GM19438 (cell line): ENCODE measurements at regions not wholly inside any gene's neighbourhood (a gene's known extent, or its start where the extent isn't known, plus 50 kb on each side); places are given as distances from the start of the nearest gene placed in this dataset.
"Not testable (repeated sequence)": the region's sequence is repeated elsewhere in the genome, so short reads cannot be mapped to it uniquely, and the experiment has no call there.

Experiments used
- ATAC-seq: cut with Tn5 transposase; IDR thresholded peaks from one replicate; pipeline ENCODE4 v1.9.1; 2021; ENCODE audit warnings: low read depth; ENCODE audit not compliant: unreplicated experiment

DNA sequence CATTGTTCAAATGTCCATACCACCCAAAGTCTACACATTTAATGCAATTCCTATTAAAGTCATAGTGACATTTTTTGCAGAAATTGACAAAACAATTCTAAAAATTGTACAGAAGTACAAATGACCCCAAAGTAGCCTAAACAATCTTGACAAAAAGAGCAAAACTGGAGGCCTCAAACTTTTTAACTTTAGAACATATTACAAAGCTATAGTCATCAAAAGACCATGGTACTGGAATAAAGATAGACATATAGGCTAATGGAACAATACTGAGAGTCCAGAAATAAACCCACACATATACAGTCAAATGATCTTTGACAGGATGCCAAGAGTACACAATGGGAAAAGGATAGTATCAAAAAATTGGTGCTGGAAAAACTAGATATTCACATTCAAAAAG, 213.2 kb upstream of the SAMSN1 start:
- no peak for ATAC-seq

DNA sequence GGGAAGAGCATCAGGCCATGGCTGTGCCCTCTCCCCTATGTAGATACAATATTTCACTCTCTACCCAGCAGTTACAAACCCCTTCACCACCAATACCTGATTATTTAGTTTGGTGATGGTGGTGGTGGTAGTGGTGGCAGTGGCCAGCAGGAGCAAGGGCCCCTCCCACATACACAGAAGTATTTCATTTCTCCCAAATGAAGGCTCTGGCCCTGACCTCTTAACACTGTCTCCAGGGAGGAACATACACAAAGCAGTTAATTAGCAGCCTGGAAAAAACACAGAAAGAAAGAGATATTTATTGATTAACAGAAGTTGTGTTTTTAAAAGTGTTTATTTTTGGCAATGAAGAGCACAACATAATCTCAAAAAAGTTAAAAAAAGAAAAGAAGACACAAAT, 212.7 kb upstream of the SAMSN1 start:
- ATAC-seq = no peak

DNA sequence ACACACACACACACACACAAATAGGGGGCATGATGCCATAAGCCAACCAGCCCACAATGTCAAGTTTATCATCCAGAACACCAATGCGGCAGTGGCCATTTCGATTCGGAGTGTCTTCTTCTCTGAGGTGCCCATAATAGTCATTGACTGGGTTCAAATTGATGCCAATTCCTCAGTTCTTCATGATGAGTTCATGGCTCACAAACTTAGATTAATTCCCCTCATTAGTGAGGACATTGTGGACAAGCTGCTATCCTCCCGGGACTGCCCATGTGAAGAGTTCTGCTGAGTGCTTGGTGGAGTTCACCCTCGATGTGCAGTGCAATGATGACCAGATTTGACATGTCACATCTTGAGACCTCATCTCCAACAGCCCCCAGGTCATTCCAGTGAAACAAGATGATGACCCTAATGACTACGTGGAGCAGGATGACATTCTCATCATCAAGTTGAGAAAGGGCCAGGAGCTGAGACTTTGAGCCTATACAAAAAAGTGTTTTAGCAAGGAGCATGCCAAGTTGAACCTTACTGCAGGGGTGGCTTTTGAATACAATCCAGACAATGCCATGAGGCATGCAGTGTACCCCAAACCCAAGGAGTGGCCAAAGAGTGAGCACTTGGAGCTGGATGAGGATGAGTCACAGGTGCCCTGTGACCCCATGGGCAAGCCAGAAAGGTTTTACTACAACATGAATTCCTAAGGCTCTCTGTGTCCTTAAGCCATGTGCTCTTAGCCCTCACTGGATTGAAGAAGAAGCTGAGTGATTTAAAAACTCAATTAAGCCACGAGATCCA, 211.6 kb upstream of the SAMSN1 start:
- no peak for ATAC-seq

DNA sequence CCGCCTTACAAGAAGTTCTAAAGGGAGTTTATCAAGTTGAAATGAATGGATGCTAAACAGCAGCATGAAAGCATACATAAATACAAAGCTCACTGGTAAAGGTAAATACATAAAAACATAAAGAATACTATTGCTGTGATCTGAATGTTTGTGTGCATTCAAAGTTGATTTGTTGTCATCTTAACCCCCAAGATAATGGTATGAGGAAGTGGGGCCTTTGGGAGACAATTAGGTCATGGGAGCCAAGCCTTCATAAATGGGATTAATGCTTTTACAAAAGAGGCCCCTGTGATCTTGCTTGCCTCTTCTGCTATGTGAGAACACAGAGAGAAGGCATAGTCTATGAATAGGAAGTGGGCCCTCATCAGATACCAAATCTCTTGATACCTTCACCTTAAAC, 209.0 kb upstream of the SAMSN1 start:
- no peak for ATAC-seq

DNA sequence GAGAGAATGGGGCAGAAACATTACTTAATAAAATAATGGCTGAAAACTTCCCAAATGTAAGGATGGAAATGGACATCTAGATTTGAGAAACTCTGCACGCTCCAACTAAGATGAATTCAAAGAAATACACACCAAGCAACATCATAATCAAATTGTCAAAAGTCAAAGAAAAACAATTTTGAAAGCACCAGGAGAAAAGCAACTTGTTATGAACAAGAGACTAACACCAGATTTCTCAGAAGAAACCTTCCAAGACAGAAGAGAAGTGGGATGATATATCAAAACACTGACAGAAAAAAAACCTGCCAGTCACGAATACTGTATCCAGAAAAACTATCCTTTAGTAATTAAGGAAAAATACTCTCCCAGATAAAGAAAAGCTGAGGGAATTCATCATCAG, 208.6 kb upstream of the SAMSN1 start:
- ATAC-seq = no peak

DNA sequence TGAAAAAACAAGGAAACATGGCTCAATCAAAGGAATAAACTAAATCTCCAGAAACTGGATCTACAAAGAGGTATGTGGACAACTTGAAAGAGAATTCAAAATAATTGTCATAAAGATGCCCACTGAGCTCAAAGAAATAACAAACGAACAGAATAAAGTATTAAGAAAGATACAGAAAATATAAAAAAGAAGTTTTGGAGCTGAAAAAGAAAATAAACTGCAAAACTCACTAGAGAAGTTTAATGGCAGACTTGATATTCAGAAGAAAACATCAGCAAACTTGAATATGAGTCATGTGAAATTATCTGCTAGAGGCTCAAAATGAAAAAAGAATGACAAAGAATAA, 208.1 kb upstream of the SAMSN1 start:
- ATAC-seq = no peak

DNA sequence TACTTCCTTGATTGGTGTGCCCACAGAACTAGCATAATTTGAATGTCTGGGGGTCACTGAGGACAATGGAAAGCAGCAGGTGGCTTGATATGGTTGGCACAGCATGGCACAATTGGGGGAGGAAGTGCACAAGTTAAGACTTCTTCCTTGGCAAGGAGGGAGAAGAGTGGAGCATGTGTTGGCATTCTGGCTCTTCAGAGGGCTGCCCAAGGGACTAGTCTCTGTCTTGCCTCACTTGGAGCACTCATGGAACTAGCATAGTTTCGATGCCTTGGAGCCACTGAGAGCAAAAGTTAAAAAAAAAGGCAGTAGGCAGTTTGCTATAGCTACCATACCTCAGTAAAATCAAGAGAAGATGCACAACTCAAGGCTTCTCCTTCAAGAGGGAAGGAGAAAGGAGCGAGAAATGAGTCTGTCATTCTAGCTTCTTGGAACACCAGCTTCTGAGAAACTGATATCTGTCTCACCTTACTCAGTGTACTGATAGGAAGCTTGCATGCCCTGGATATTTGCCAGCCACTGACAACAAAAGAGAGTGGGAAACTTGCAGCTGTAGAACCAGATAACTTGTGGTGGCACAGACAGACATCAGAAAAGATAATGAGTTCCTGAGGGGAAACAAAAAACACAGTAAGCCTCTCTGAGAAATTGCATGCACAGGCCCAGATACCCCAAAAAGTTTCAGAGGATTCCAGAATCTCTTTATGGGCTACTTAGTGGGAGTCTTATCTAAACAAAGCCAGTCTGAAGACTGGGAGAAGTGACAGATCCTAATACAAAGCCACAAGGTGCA, 207.5 kb upstream of the SAMSN1 start:
- ATAC-seq = no peak

DNA sequence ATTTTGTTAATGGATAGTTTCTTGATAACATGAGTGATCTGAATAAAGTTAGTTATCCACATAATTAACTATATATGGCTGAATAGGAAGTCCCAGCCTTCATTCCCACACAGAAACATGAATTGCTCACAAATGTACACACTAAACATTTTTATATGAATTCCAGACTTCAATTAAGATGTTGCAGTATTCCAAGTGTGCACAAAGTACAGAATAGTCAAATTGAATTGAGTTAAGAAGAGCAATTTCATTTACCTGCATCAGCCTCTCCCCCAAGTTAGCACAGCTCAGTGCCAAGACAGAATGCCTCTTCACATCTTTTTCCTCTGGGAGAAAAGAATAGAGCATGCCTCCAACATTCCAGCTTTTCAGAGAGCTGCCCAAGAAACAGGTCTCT, 207.0 kb upstream of the SAMSN1 start:
- ATAC-seq = no peak

DNA sequence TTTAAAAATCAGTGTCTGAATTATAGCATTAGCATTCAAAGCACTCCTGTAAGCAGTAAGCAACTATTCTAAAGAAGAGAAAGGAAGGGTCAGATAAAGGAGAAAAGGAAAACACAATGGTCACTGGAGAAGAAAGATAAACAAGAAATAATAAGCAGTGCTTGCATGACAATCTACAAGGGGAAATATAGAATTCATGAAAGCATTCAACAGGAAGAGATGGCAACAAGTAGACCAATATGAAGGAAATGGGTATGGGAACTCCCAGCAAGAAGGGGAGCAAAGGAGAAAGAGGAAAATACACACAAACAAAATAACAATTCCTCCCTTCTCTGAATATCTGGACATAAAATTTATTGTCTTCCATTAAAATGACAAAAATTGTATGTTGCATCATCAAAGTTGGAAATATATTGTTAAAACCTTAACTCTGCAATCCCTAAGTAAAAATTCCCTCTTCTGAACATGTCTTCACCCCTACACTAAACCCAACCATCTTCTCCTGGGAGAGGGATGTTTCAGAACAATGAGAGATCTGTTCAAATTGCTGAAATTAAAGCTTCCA, 206.3 kb upstream of the SAMSN1 start:
- no peak for ATAC-seq

DNA sequence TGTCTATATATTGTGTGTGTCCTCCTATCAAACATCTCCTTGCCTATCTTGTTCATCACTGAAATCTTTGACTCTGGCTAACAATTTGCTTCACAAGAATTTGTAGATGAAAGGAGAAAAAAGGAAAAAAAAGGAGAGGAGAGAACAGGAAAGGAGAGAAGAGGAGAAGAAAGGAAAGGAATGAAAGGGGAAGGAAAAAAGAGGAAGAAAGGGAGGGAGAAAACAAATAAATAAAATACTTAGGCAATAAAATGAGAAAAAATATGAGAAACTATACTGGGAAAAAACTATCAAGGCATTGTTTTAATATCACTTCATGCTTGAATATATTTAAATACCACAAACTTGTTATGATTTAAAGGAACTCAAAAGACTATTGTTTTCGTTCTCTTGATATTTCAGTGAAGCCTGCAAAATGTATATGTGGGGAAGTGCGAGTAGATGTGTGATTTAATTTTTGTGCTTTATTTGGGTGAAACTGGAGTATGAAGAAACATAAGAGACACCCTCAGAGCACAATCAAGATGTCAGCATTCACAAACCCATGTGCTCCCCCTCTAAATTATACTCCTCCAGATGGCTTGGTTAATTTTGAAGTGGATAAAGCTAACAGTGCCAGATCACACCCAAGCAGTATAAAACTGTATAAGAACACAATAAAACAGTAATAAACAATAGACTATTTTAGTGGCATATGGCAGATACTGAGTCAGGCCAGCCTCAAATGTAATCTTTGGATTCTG, 205.7 kb upstream of the SAMSN1 start:
- no peak for ATAC-seq

DNA sequence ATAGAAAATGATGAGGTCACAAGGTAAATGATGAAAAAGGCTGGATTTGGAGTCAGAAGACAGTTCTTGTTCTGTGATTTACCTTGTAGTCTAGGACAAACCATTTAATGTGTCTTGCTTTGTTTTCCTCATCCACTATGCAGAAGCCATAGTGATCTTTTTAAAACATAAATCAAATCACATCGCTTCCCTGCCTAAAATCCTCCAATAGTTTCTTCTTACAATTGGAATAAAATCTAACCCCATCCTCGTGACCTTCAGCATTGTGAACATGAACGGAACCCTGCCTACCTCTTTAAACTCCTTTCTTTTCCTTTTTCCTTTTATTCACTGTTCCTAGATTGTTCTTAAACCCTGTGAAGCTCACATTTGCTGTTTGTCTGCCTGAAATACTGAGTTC, 204.9 kb upstream of the SAMSN1 start:
- ATAC-seq = no peak

DNA sequence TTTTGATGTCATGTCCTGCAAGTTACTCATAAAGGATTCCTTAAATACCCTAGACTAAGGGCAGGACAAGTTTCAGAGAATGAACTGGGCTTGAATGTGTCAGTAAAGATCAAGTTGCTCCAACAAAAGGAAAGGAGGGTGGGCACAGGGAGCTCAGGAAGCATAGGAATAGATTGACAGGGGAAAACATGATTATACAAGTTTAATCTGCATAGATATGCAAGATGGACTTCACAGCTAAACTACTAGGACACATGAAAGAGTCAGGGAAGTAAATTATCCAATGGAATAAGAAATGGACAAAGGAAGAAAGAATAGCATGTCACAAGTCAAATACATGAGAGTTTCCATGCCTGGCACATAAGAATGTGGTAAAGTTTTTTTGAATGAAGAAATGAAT, 203.9 kb upstream of the SAMSN1 start:
- no peak for ATAC-seq

DNA sequence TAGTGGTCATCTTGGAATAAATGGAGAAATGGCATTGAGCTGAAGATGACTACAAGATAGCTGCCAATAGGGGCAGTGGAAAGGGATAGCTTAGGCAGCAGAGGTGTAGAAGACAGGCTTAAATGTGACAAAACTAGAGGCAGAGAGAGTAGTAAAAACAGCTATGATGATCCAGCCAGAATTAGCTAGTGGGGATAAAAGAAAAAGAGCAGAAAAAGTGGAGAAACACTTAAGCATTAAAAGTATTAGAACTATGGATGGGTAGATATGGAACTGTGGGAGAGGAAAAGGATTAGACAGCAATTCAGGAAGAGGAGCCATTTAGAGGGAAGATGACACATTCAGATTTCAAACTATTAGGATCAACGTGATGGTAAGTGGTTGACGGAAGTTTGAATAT, 202.5 kb upstream of the SAMSN1 start:
- ATAC-seq = no peak

DNA sequence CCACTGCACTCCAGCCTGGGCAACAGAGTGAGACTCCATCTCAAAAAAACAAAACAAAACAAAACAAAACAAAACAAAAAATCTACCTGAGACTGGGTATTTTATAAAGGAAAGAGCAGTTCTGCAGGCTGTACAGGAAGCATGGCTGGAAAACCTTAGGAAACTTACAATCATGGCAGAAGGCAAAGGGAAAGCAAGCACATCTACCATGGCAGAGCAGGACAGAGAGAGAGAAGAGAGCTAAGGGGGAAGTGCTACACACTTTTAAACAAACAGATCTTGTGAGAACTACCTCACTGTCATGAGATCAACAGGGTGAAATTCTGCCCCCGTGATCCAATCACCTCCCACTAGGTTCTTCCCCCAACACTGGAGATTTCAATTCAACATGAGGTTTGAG, 198.3 kb upstream of the SAMSN1 start:
- no peak for ATAC-seq

DNA sequence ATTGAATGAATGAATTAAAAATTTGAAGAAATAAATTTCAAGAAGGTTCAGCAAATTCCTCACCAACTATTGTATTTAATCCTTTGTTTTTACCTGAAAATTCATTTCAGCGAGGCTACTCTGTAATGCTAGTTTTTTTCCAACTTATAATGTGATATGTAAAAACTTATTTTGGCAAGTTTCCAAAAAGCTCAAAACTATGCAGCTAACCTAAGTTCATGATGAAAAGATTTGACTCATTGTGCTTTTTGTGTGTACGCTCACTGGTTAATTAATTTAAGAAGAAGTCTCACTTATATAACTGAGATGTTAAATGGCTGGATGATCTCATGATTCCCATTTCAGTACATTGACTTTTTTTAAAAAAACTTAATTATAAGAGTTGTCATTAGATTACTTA, 196.0 kb upstream of the SAMSN1 start:
- no peak for ATAC-seq

DNA sequence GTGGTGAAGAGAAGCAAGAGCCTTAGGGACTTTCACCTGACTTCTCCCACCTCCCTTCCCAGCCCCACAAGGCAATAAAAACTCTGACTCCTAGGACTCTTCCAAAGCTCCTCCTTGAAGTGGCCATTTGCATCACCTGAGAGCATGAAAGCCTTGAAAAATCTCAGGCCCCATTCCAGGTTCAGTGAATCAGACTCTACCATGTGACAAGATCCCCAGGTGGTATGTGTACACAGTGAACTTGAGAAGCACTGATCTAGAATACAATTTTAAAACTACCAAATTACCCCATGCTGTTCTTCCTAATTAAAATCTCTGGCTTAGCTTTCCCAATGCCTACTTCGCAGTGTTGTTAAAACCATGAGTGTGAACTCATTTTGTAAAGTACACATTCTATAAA, 195.1 kb upstream of the SAMSN1 start:
- ATAC-seq = no peak

DNA sequence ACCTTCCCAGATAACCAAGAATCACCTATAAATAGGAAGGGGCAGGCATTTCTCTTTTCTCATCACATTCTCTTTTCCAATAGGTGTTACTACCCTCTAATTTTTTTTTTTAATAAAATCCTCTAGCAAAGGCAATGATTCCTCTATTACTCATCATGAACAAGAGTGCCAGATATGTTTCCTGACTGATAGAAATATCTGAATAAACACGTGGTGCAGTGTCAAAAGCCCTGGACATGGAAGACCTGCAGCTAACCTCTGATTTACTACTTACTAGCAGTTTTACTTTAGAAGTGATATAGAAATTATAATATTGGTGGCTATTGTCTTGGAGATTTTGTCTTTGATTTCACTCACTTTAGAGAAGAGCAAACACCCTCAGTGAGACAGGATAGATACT, 194.6 kb upstream of the SAMSN1 start:
- ATAC-seq = no peak

DNA sequence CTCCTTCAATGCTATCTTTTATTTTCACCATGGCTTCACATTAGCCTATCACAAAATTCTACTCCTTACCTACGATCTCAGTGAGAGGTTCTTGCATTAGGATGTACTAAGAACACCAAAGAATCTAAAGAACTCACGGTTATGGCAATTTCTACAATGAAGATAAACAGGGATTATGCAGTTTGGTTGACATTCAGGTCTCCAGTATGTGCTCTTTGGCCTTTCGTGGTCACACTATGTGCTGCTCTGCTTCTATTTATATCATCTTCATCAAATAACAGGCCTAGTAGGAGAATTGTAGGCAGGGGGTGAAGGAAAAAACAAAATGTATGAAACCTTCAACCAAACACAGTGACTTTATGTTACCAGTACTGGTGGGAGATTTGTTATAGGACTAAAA, 194.0 kb upstream of the SAMSN1 start:
- ATAC-seq = no peak

DNA sequence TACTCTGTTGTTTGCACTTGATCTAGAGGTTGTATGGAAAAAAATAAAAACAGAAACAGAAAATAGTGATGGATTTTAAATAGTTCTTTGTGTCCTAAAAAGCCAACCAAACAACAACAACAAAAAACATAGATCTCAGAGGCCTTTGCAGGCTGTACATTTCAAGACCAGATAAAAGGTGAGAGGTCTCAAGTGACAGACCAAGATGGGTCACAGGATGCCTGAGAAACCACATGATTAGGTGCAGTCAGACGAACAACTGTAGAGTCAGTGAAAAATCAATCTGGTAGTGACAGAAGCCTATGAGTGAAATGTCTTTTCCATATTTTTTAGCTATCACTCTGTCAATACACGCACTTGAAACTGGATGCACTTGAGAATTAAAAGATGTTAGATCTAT, 193.5 kb upstream of the SAMSN1 start:
- ATAC-seq = no peak

DNA sequence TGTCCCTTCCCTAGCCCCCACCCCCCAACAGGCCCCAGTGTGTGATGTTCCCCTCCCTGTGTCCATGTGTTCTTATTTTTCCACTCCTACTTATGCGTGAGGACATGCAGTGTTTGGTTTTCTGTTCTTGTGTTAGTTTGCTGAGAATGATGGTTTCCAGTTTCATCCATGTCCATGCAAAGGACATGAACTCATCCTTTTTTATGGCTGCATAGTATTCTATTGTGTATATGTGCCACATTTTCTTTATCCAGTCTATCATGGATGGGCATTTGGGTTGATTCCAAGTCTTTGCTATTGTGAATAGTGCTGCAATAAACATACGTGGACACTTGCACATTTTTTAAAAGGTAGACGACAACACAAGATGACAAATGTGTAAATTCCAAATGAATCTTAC, 192.5 kb upstream of the SAMSN1 start:
- ATAC-seq = not testable (repeated sequence)

DNA sequence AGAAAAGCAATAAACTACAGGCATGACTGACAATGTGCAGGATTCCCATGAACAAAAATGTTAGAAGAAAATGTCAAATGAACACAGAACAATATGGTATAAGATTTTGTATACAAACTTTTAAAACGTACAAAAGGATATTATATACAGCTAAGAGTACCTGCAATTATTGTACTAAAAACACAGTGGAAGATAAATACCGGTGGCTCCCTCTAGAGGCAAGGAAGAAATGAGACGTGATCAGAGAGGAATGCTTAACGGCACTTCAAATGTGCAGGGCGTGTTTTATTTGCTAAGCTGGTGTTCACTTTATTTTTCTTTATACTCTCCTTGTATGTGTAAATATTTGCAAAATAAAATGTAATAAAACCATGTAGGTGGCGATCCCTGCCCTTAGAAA, 191.8 kb upstream of the SAMSN1 start:
- no peak for ATAC-seq
